Progenitor cell of endocrine pancreas (in vitro differentiated cells): ENCODE measurements at regions not wholly inside any gene's neighbourhood (a gene's known extent, or its start where the extent isn't known, plus 50 kb on each side); places are given as distances from the start of the nearest gene placed in this dataset.
"Not testable (repeated sequence)": the region's sequence is repeated elsewhere in the genome, so short reads cannot be mapped to it uniquely, and the experiment has no call there.

Experiments
- DNase-seq: peaks from one replicate; pipeline ENCODE4 v3.0.0; 2021; ENCODE audit warnings: low spot score; ENCODE audit not compliant: unreplicated experiment
- H3K27ac Mint-ChIP-seq: 2 replicates; pipeline ENCODE4 v1.8.0; 2021; ENCODE audit warnings: mild to moderate bottlenecking, moderate library complexity, mixed read lengths
- H3K27me3 Mint-ChIP-seq: 2 replicates; pipeline ENCODE4 v1.8.0; 2021; ENCODE audit warnings: mixed read lengths
- H3K36me3 Mint-ChIP-seq: 2 replicates; pipeline ENCODE4 v1.8.0; 2022; ENCODE audit warnings: mixed read lengths; ENCODE audit not compliant: insufficient read depth
- H3K4me1 Mint-ChIP-seq: 2 replicates; pipeline ENCODE4 v1.8.0; 2021; ENCODE audit warnings: low read depth, mixed read lengths
- H3K4me3 Mint-ChIP-seq: 2 replicates; pipeline ENCODE4 v1.8.0; 2021; ENCODE audit warnings: low read depth, mild to moderate bottlenecking, moderate library complexity, mixed read lengths
- H3K9me3 Mint-ChIP-seq: 2 replicates; pipeline ENCODE4 v1.8.0; 2021; ENCODE audit warnings: low read depth, mixed read lengths
- CTCF ChIP-seq: fragments of 200-600 bp; sonication (generic); IDR thresholded peaks from one replicate; pipeline ENCODE4 v1.5.0; 2021; ENCODE audit warnings: antibody characterized with exemption, mild to moderate bottlenecking; ENCODE audit not compliant: unreplicated experiment

- no peak overlapping the region for H3K4me3 Mint-ChIP-seq
- no peaks in the 10 kb centered on the region for H3K4me1 Mint-ChIP-seq
- no peak for DNase-seq
- TF ChIP-seq CTCF: no peak
- H3K27ac Mint-ChIP-seq: no peak overlapping the region
- peaks cover 36% of the 10 kb centered on the region for H3K27me3 Mint-ChIP-seq
- no peaks in the 10 kb centered on the region for H3K9me3 Mint-ChIP-seq
- no peaks in the 10 kb centered on the region for H3K36me3 Mint-ChIP-seq
Observed at GRCh38 chrX:3806630-3807029, 93.2 kb upstream of the PRKX start.

DNA sequence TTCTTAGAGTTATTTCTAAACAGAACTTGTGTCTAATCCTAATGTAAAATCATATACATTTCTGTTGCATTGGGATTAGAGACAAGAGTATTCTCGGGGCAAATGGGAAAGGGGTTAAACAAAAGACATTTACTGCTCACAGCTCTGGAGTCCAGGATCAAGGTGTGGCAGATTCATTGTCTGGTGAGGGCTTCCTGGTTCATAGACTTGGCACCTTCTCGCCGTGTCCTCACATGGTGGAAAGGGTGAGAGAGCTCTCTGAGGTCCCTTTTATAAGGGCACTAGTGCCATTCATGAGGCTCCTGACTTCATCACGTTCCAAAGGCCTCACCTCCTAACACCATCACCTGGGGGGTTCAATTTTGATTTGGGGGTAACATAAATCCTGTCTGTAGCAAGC, 90.3 kb upstream of the PRKX start:
- no peak overlapping the region for H3K27ac Mint-ChIP-seq
- H3K36me3 Mint-ChIP-seq: no peaks in the 10 kb centered on the region
- H3K9me3 Mint-ChIP-seq: no peaks in the 10 kb centered on the region
- no peak for TF ChIP-seq CTCF
- H3K4me3 Mint-ChIP-seq: no peak overlapping the region
- peaks cover 27% of the 10 kb centered on the region for H3K27me3 Mint-ChIP-seq
- H3K4me1 Mint-ChIP-seq: no peaks in the 10 kb centered on the region
- no peak for DNase-seq

DNA sequence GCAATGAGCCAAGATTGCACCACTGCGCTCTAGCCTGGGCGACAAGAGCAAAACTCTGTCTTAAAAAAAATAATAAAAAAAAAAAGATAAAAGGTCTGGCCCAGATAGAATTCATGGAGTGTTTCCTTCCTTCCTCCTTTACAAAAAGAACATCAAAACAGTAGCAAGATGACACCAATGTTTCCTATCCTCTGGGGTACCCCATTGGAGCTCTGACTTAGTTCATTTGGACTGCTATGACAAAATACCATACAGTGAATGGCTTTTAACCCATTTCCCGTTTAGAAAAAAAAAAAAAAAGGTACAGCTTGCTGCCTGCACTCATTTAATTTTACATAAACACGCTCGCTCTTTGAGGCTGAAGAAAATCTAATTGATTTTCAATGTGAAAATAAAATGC, 89.9 kb upstream of the PRKX start:
- no peak overlapping the region for H3K4me3 Mint-ChIP-seq
- no peaks in the 10 kb centered on the region for H3K4me1 Mint-ChIP-seq
- H3K36me3 Mint-ChIP-seq: no peaks in the 10 kb centered on the region
- H3K27me3 Mint-ChIP-seq: peaks cover 23% of the 10 kb centered on the region
- no peaks in the 10 kb centered on the region for H3K9me3 Mint-ChIP-seq
- DNase-seq: no peak
- H3K27ac Mint-ChIP-seq: no peak overlapping the region
- TF ChIP-seq CTCF: no peak

- H3K9me3 Mint-ChIP-seq, H3K36me3 Mint-ChIP-seq, H3K27ac Mint-ChIP-seq, DNase-seq, H3K4me3 Mint-ChIP-seq, H3K4me1 Mint-ChIP-seq: not testable (repeated sequence)
- H3K27me3 Mint-ChIP-seq: peaks cover 21% of the 10 kb centered on the region
Observed at GRCh38 chrX:3795411-3795810, 82.0 kb upstream of the PRKX start.

DNA sequence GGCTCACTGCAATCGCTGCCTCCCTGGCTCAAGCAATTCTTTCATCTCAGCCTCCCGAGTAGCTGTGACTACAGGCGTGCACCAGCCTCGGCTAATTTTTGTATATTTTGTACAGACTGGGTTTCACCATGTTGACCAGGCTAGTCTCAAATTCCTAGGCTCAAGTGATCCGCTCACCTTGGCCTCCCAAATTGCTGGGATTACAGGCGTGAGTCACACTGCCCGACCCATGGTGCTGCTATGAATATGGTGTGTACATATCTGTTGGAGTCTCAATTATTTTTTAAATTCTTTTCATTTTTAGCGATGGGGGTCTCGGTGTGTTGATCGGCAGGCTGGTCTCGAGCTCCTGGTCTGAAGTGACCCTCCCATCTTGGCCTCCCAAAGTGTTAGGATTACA, 78.0 kb upstream of the PRKX start:
- Mint-ChIP-seq H3K9me3 (no peaks in the 10 kb centered on the region), H3K27ac (no peak overlapping the region), H3K4me1 (peaks cover 7% of the 10 kb centered on the region), H3K4me3 (no peak overlapping the region), H3K36me3 (no peaks in the 10 kb centered on the region), H3K27me3 (peaks cover 36% of the 10 kb centered on the region)
- DNase-seq: no peak
- TF ChIP-seq CTCF: no peak

DNA sequence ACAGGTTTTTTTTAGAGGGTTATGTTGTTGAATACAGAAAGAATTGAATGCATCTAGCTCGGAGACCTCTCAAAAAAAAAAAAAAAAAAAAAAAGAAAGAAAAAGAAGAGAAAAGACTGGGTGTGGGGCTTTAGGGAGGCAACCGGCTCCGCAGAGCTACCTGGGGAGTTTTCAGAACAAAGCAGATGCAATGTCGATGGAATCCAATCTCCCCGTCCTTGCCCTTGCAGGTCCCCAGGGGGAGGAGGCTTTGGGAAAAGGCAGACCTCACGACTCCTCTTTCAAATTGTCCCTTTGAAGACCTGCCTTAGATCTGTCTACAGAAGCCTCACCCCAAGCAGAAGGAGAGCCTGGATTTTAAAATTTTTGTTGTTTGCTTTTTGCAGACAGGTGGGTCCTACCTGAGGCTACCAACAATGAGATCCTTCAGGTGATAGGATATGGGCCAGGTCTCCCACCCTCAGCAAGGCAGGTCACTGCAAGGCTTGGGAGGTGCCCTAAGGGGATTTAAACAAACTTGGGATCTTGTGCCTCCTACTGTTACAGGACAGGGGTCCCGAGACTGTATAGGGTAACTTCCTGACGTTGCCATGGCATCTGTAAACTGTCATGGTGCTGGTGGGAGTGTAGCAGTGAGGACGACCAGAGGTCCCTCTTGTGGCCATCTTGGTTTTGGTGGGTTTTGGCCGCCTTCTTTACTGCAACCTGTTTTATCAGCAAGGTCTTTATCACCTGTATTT, 75.2 kb upstream of the PRKX start:
- Mint-ChIP-seq H3K27me3 (peaks cover 33% of the 10 kb centered on the region), H3K27ac (peak overlapping the region; percentile 43), H3K9me3 (no peaks in the 10 kb centered on the region), H3K4me1 (peaks cover 7% of the 10 kb centered on the region), H3K36me3 (no peaks in the 10 kb centered on the region), H3K4me3 (peak overlapping the region; percentile 6)
- peak; percentile 25 for TF ChIP-seq CTCF
- no peak for DNase-seq
